ENCODE measurements at regions not wholly inside any gene's neighbourhood (a gene's known extent, or its start where the extent isn't known, plus 50 kb on each side); places are given as distances from the start of the nearest gene placed in this dataset.

GRCh38 chr7:85289279-85289678, 102.4 kb upstream of the SEMA3D start:
- Histone ChIP-seq H3K4me3 (replicated peaks in 1 of 3; ENCODE audit: low read depth in 2 of 3, low read length in 3 of 3) (no peak overlapping the region), H3K27me3 (ENCODE audit: control insufficient read depth in 2 of 2, insufficient read depth in 2 of 2, low read length in 2 of 2) (no peaks in the 10 kb centered on the region), H3K4me2 (replicated peaks; ENCODE audit: extremely low read depth, low read length, poor library complexity, severe bottlenecking) (no peak overlapping the region), H4K20me1 (ENCODE audit: insufficient read depth, low read length) (no peaks in the 10 kb centered on the region), H3K79me2 (ENCODE audit: insufficient read depth, low read length) (no peaks in the 10 kb centered on the region), H2AFZ (ENCODE audit: insufficient read depth, low read depth, low read length, poor library complexity, severe bottlenecking) (no peak overlapping the region), H3K36me3 (replicated peaks in 1 of 2; ENCODE audit: control insufficient read depth in 1 of 2, insufficient read depth in 2 of 2, low read length in 2 of 2) (no peaks in the 10 kb centered on the region), H3K9ac (ENCODE audit: insufficient read depth, low read length, poor library complexity, severe bottlenecking) (no peak overlapping the region), H3K9me3 (replicated peaks in 1 of 2; ENCODE audit: control insufficient read depth in 1 of 2, insufficient read depth in 1 of 2, low read length in 2 of 2) (no peaks in the 10 kb centered on the region), H3K27ac (ENCODE audit: low read depth in 1 of 2, low read length in 2 of 2) (no peak overlapping the region), H3K4me1 (ENCODE audit: control insufficient read depth in 1 of 2, insufficient read depth in 2 of 2, low read length in 2 of 2) (no peaks in the 10 kb centered on the region)
- intact Hi-C loops (cut with micrococcal nuclease) = no loop called here
- Mint-ChIP-seq H3K9me3 (peaks cover 0 to 1% (median 0%) of the 10 kb centered on the region in 7 donors), H3K27me3 (ENCODE audit: low read depth in 3 of 3) (no peaks in the 10 kb centered on the region), H3K36me3 (no peaks in the 10 kb centered on the region), H3K27ac (no peak overlapping the region), H3K4me1 (no peaks in the 10 kb centered on the region), H3K4me3 (no peak overlapping the region)
- TF ChIP-seq CTCF (IDR thresholded peaks at IDR 0.05) = no peak
- no peak for DNase-seq
- 88% methylated on average over 1 of the region's 4 CpGs for WGBS (ENCODE audit: insufficient coverage)

GRCh38 chr7:85287106-85287825, 100.4 kb upstream of the SEMA3D start:
- H3K9me3 Mint-ChIP-seq = peaks cover 0 to 1% (median 0%) of the 10 kb centered on the region in 7 donors
- no peak for TF ChIP-seq CTCF (IDR thresholded peaks at IDR 0.05)
- DNase-seq = no peak
- Histone ChIP-seq H3K9ac (ENCODE audit: insufficient read depth, low read length, poor library complexity, severe bottlenecking) (no peak overlapping the region), H3K4me3 (replicated peaks in 1 of 3; ENCODE audit: low read depth in 2 of 3, low read length in 3 of 3) (no peak overlapping the region), H3K27ac (ENCODE audit: low read depth in 1 of 2, low read length in 2 of 2) (no peak overlapping the region), H3K36me3 (replicated peaks in 1 of 2; ENCODE audit: control insufficient read depth in 1 of 2, insufficient read depth in 2 of 2, low read length in 2 of 2) (no peaks in the 10 kb centered on the region), H2AFZ (ENCODE audit: insufficient read depth, low read depth, low read length, poor library complexity, severe bottlenecking) (no peak overlapping the region), H3K4me1 (ENCODE audit: control insufficient read depth in 1 of 2, insufficient read depth in 2 of 2, low read length in 2 of 2) (no peaks in the 10 kb centered on the region), H3K27me3 (ENCODE audit: control insufficient read depth in 2 of 2, insufficient read depth in 2 of 2, low read length in 2 of 2) (no peaks in the 10 kb centered on the region), H3K9me3 (replicated peaks in 1 of 2; ENCODE audit: control insufficient read depth in 1 of 2, insufficient read depth in 1 of 2, low read length in 2 of 2) (no peaks in the 10 kb centered on the region), H3K4me2 (replicated peaks; ENCODE audit: extremely low read depth, low read length, poor library complexity, severe bottlenecking) (no peak overlapping the region), H4K20me1 (ENCODE audit: insufficient read depth, low read length) (no peaks in the 10 kb centered on the region), H3K79me2 (ENCODE audit: insufficient read depth, low read length) (no peaks in the 10 kb centered on the region)
- H3K4me1 Mint-ChIP-seq = no peaks in the 10 kb centered on the region
- H3K4me3 Mint-ChIP-seq = no peak overlapping the region
- no peaks in the 10 kb centered on the region for H3K36me3 Mint-ChIP-seq
- intact Hi-C loops (cut with micrococcal nuclease) = no loop called here
- no peaks in the 10 kb centered on the region for H3K27me3 Mint-ChIP-seq (ENCODE audit: low read depth in 3 of 3)
- H3K27ac Mint-ChIP-seq = no peak overlapping the region
- WGBS (ENCODE audit: insufficient coverage) = 83% methylated on average over 1 of the region's 4 CpGs
